ENCODE measurements at regions not wholly inside any gene's neighbourhood (a gene's known extent, or its start where the extent isn't known, plus 50 kb on each side); places are given as distances from the start of the nearest gene placed in this dataset.

DNA sequence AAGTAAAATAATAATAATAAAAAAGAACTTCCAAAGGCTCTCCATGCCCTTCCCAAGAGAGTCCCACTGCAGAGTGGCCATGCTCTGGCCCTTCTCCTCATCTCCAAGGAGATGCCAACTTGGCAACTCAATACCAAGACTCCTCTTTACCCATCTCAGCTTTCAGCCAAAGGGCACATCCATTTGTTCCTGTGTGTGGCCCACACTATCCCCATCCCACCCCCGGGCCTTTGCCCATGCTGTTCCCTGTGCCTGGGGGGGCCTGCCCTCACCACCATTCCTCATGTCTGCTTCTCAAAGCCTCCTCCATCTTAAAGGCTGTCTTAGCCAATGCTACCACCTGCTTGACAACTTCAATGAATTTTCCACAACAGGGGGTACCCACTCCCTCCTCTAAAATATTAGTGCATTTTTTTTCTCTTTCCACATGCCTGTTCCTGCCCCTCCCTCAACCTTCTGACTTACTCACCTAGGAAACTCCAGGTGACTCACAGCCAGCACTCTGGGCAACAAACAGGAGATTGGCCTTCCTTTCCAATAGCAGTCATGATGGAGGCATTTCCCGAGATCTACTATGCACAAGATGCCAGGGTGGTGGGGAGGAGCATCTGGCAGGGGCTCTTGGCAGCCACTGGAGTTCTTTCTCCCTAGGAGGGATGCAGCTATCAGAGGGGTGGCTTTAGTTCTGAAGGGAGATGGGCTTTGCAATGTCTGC is 109.4 kb upstream of the SMAD3 start:
- Mint-ChIP-seq H3K27ac (no peak overlapping the region), H3K4me1 (ENCODE audit: low read depth) (no peaks in the 10 kb centered on the region), H3K27me3 (peaks cover 6% of the 10 kb centered on the region), H3K9me3 (ENCODE audit: low read depth) (no peaks in the 10 kb centered on the region), H3K36me3 (ENCODE audit: insufficient read depth) (no peaks in the 10 kb centered on the region), H3K4me3 (ENCODE audit: low read depth) (no peak overlapping the region)
- TF ChIP-seq, protein P1, sequence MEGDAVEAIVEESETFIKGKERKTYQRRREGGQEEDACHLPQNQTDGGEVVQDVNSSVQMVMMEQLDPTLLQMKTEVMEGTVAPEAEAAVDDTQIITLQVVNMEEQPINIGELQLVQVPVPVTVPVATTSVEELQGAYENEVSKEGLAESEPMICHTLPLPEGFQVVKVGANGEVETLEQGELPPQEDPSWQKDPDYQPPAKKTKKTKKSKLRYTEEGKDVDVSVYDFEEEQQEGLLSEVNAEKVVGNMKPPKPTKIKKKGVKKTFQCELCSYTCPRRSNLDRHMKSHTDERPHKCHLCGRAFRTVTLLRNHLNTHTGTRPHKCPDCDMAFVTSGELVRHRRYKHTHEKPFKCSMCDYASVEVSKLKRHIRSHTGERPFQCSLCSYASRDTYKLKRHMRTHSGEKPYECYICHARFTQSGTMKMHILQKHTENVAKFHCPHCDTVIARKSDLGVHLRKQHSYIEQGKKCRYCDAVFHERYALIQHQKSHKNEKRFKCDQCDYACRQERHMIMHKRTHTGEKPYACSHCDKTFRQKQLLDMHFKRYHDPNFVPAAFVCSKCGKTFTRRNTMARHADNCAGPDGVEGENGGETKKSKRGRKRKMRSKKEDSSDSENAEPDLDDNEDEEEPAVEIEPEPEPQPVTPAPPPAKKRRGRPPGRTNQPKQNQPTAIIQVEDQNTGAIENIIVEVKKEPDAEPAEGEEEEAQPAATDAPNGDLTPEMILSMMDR (IDR thresholded peaks at IDR 0.05; ENCODE audit: unreplicated experiment): no peak
- DNase-seq (ENCODE audit: low spot score, unreplicated experiment): no peak

DNA sequence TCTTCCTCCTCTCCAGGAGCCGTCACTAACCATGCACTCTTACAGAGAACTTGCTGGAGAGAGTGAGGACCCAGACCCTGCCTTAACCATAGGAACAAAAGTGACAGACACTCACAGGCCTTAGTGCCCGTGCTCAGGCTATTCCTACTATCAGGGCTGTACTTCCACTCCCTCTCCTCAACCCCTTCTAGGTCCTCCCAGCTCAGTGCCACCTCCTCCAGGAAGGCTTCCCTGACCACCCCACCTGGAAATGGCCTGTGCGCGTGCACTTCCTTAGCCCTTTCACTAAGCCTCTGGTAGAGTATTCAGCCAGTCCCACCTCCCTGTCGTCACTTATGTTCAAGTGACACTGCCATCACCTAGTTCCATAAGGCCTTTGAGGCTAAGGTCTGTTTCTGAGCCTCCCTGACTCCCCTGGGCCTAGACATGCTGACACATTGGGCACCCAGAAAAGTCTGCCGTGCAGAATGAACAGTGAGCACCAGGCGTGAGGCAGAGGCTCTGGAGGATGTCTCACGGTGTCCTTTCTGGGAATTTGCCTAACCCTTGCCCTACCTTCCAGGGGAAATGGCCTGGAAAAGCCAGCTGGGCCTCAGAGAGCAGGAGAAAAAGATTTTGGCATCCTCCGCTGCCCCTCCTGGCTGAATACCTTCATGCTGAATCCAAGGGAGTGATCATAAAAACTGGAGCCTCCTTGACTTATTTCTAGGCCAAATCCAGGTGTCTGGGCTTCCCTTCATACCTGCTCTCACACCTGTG is 108.6 kb upstream of the SMAD3 start:
- Mint-ChIP-seq H3K36me3 (ENCODE audit: insufficient read depth) (no peaks in the 10 kb centered on the region), H3K27ac (no peak overlapping the region), H3K4me3 (ENCODE audit: low read depth) (no peak overlapping the region), H3K4me1 (ENCODE audit: low read depth) (no peaks in the 10 kb centered on the region), H3K27me3 (peaks cover 7% of the 10 kb centered on the region), H3K9me3 (ENCODE audit: low read depth) (no peaks in the 10 kb centered on the region)
- DNase-seq (ENCODE audit: low spot score, unreplicated experiment): no peak
- TF ChIP-seq, protein P1 (IDR thresholded peaks at IDR 0.05; ENCODE audit: unreplicated experiment): no peak

DNA sequence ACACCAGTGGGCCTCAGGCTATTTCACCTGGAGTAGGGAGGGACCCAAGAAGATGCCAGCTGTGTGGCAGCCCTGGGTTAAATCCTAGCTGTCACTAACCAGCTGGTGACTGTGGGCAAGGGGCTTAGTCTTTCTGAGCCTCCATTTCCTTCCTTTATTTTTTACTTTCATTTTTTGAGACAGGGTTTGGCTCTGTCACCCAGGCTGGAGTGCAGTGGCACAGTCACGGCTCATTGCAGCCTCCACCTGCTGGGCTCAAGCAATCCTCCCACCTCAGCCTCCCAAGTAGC is 108.0 kb upstream of the SMAD3 start:
- TF ChIP-seq, protein P1 (IDR thresholded peaks at IDR 0.05; ENCODE audit: unreplicated experiment): no peak
- no peak overlapping the region for H3K27ac Mint-ChIP-seq
- no peaks in the 10 kb centered on the region for H3K4me1 Mint-ChIP-seq (ENCODE audit: low read depth)
- no peak overlapping the region for H3K4me3 Mint-ChIP-seq (ENCODE audit: low read depth)
- peaks cover 10% of the 10 kb centered on the region for H3K27me3 Mint-ChIP-seq
- no peaks in the 10 kb centered on the region for H3K36me3 Mint-ChIP-seq (ENCODE audit: insufficient read depth)
- H3K9me3 Mint-ChIP-seq (ENCODE audit: low read depth): no peaks in the 10 kb centered on the region
- DNase-seq (ENCODE audit: low spot score, unreplicated experiment): no peak

DNA sequence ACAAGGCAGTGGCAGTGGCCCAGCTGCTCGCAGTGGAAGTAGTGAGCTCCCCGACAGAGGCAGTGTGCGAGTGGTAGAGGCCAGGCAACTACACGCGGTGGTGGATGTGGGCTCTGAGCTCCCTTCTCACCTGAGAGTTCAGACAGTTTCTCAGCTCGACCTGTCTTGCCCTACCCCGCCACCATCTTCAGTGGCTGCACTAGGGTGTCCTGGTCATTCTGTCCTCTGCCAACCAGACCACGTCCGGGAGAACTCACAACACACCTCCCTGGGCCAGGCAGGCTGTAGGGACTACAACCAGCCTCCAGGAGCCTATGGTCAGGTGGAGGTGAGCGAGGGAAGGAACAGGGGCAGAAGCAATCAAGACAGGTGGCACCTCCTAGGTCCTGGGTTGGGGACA is 106.3 kb upstream of the SMAD3 start:
- no peaks in the 10 kb centered on the region for H3K36me3 Mint-ChIP-seq (ENCODE audit: insufficient read depth)
- no peak overlapping the region for H3K4me3 Mint-ChIP-seq (ENCODE audit: low read depth)
- TF ChIP-seq, protein P1 (IDR thresholded peaks at IDR 0.05; ENCODE audit: unreplicated experiment): no peak
- no peaks in the 10 kb centered on the region for H3K9me3 Mint-ChIP-seq (ENCODE audit: low read depth)
- DNase-seq (ENCODE audit: low spot score, unreplicated experiment): no peak
- peaks cover 10% of the 10 kb centered on the region for H3K27me3 Mint-ChIP-seq
- H3K27ac Mint-ChIP-seq: no peak overlapping the region
- H3K4me1 Mint-ChIP-seq (ENCODE audit: low read depth): no peaks in the 10 kb centered on the region

DNA sequence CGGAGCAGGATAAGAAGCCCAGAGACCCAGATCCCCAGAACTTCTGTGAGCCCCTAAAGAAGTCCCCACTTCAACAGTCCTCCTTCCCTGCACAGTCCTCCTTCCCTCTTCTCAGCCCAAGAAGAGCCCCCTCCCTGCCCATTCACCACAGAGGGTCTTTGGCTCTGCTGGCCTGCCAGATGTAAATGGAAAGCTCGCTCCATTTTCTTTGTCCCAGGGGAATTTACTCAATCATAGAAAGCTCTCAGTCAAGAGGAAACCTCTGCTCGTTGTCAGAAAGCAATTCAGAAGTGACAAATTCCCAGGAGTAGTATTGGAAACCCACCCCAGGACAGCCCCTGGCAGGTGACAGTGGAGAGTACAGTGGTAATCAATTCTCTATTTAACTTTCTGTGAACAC is 105.5 kb upstream of the SMAD3 start:
- Mint-ChIP-seq H3K9me3 (ENCODE audit: low read depth) (no peaks in the 10 kb centered on the region), H3K27ac (no peak overlapping the region), H3K36me3 (ENCODE audit: insufficient read depth) (no peaks in the 10 kb centered on the region), H3K27me3 (peaks cover 10% of the 10 kb centered on the region), H3K4me1 (ENCODE audit: low read depth) (no peaks in the 10 kb centered on the region), H3K4me3 (ENCODE audit: low read depth) (no peak overlapping the region)
- DNase-seq (ENCODE audit: low spot score, unreplicated experiment): no peak
- TF ChIP-seq, protein P1 (IDR thresholded peaks at IDR 0.05; ENCODE audit: unreplicated experiment): no peak

All from progenitor cell of endocrine pancreas (in vitro differentiated cells).